HT-29 (cell line): ENCODE measurements at regions not wholly inside any gene's neighbourhood (a gene's known extent, or its start where the extent isn't known, plus 50 kb on each side); places are given as distances from the start of the nearest gene placed in this dataset.
"Not testable (repeated sequence)": the region's sequence is repeated elsewhere in the genome, so short reads cannot be mapped to it uniquely, and the experiment has no call there.

Experiments used
- DNase-seq: peaks from one replicate; pipeline ENCODE4 v3.0.0-alpha.2; 2015; ENCODE audit warnings: low spot score

DNA sequence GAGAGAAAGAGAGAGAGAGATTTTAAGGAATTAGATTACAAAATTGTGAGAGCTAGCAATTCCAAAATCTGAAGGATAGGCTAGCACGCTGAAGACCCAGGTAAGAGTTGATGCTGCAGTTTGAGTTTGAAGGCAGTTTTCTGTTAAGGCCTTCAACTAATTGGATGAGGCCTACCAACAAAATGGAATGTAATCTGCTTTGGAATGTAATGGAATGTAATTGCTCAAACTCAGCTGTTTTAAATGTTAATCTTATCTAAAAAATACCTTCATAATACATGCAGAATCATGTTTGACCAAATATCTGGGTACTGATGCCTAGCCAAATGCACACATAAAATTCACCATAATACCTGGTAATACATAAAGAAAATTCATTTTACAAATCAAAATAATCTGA is 976.1 kb downstream of the LTN1 start:
- DNase-seq: no peak

DNA sequence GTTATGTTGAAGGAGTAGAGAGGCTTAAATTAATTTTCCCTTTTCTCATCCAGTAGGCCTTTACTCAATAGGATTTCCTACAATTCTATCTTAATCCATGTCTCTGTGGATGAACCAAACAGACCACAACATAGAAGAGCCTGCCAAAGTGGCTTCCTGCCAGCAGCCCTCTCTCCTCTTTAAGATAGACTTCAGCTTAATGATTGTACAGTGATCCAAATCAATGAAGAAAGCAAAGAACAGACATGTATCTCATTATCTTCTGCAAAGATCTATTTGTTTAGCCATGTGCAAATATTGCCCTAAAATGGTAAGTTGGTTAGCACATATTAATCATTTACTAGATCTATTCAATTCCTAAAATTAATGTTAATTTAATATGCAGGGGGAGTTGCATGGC is 979.6 kb downstream of the LTN1 start:
- DNase-seq: not testable (repeated sequence)

- not testable (repeated sequence) for DNase-seq
Observed at GRCh38 chr21:28011970-28012369, 980.7 kb downstream of the LTN1 start.

- not testable (repeated sequence) for DNase-seq
Observed at GRCh38 chr21:28008245-28008644, 984.4 kb downstream of the LTN1 start.

GRCh38 chr21:28003627-28004026 is 989.0 kb downstream of the LTN1 start:
- not testable (repeated sequence) for DNase-seq

- DNase-seq: not testable (repeated sequence)
Observed at GRCh38 chr21:27996906-27997305, 995.8 kb downstream of the LTN1 start.

- DNase-seq: not testable (repeated sequence)
Observed at GRCh38 chr21:27984663-27985325, 1007.9 kb downstream of the LTN1 start.

GRCh38 chr21:27979446-27979845 is 1012.6 kb upstream of the ADAMTS5 start:
- not testable (repeated sequence) for DNase-seq

DNA sequence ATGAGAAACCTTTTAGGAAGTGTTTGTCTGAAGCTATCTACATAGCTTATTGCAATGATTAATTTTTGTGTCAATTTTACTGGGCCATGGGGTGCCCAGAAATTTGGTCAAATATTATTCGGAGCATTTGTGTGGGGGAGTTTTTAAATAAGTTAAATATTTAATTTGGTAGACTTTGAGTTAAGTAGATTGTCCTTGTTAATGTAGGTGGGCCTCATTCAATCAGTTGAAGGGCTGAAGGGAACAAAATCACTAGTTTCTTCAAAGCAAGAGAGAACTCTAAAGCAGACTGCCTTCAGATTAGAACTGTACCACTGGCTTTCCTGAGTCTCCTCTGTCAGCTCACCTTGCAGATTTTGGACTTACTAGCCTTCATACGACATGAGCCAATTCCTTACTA is 1008.6 kb upstream of the ADAMTS5 start:
- no peak for DNase-seq

GRCh38 chr21:27974152-27974551 is 1007.3 kb upstream of the ADAMTS5 start:
- not testable (repeated sequence) for DNase-seq

DNA sequence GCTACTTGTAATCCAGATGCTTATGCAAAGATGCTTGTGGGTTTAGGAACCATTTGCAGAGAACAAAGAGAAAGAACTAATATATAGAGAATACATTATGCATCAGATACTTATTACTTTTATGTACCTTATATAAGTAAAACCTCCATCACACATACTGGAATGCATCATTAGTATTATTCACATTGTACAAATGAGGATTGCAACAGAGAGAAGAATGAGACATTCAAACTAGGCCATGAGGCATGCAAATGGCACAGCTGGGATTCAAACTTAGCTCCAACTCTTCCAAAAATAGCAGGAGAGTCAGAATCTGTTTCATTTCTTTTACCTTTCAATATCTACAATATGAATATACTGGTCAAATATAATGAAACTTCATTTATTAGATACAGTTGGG is 1001.4 kb upstream of the ADAMTS5 start:
- DNase-seq: not testable (repeated sequence)

- no peak for DNase-seq
Observed at GRCh38 chr21:27954543-27955165, 987.8 kb upstream of the ADAMTS5 start.

- DNase-seq: no peak
Observed at GRCh38 chr21:27953340-27954045, 986.6 kb upstream of the ADAMTS5 start.

DNA sequence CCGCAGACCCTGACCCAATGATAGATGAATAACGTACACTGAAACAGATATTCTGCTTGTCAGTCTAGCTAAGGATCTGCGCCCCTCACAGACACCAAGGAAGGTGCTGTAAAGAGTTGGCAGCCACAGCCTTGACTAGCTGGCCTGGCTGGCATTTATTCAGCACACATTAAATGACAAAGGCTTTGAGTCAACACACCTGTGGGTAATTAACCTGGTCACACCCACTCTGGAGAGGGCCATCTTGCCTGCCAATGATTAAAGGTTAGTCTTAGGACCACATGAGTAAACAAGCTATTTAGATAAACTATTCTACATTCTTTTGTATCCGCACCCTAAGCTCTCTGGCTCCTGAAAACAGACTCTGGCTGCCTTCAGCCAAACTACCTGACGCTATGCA is 982.2 kb upstream of the ADAMTS5 start:
- DNase-seq: peak; percentile 30

DNA sequence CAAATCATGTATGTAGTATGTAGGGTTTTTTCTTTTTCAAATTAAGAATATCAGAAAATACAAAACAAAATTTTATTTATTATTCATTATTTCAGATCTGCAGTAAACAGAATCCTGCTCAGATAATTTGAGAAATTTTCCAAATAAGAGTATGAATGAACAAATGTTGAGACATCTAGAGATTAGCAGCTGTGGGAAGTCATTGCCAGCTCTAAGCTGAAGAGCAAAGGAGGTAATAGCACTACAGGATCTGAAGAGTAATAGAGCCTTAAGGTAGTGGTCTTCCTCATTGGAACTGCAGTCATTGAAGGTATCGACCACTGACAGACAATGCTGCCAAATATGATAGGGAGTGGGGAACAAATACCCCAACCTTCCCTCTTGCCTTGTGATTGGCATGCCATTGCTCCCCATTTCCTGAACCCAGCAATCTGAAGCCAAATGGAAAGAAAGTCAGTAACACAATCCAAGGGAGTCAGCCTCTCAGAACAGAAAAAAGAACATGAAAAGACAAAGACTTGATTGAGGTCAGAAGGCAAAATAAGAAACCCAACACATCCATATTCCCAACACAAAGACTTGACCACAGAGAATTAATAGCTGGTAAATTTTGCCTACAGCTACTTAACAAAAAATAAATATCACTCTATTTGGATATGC is 963.4 kb upstream of the ADAMTS5 start:
- DNase-seq: not testable (repeated sequence)

GRCh38 chr21:27929179-27929578 is 962.3 kb upstream of the ADAMTS5 start:
- not testable (repeated sequence) for DNase-seq

DNA sequence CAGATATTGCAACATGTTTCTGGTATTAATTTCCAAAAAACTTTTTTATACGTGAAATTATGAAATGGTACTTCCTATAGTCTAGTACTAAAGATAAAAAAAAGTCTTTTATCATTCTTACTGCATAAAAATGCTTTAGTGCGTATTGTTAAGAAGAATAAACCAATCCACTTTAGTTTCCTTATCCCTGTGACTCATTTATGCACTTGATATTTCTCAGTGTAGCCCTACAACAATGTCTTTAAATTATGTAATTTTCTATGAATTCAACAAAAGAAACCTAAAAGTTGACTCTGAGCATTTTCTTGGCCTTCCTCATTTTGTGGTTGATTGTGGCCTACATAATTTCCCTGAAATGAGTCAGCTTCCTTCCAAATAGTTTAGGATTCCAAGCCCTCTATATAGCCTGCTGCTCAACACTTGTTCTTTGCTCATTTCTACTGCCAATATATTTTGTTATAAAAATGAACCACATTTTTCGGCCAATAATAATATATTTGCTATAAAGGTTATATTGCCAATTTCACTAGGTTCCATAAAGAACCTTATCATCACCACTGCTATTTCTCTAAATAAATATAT is 961.7 kb upstream of the ADAMTS5 start:
- DNase-seq: not testable (repeated sequence)

- DNase-seq: not testable (repeated sequence)
Observed at GRCh38 chr21:27921421-27921820, 954.5 kb upstream of the ADAMTS5 start.

DNA sequence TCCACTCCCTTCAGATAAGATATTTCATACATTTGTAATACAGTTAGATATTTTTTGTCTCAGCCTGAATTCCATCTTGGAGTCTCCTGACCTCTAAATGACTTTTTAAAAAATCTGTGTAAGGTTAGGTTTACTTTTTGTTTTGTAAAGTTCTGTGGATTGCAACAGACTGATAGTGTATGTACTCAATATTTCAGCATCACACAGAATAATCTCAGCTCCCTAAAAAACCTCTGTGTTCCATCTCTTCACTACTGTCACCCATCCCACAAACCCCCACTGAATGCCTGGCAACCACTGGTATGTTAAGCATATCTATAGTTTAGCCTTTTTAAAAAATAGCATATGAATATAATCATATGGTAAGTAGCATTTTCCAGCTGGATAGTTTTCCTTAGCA is 951.1 kb upstream of the ADAMTS5 start:
- not testable (repeated sequence) for DNase-seq

- not testable (repeated sequence) for DNase-seq
Observed at GRCh38 chr21:27916326-27916725, 949.4 kb upstream of the ADAMTS5 start.

- DNase-seq: not testable (repeated sequence)
Observed at GRCh38 chr21:27912133-27912532, 945.2 kb upstream of the ADAMTS5 start.

GRCh38 chr21:27909487-27909886 is 942.6 kb upstream of the ADAMTS5 start:
- not testable (repeated sequence) for DNase-seq
